K562 (cell line): ENCODE measurements at regions not wholly inside any gene's neighbourhood (a gene's known extent, or its start where the extent isn't known, plus 50 kb on each side); places are given as distances from the start of the nearest gene placed in this dataset.

ENCODE experiments used
- ATAC-seq: fragments of 200-7000 bp; cut with Tn5 transposase; 3 replicates; pipeline ENCODE4 v1.9.1; 2020; ENCODE audit warnings: moderate library complexity
- BruUV-seq: library from RNA; stranded (reverse); fragments of 400-500 nt; replicated peaks from 2 replicates; lab custom pipeline; 2021; lab: Mats Ljungman, UMichigan
- CTCF ChIA-PET: fragments of 300-600 bp; formaldehyde crosslinking; extraction: SDS; loops from one replicate; lab custom pipeline; 2021; ENCODE audit warnings: low intra/inter-chr PET ratio; lab: Yijun Ruan, JAX
- POLR2A ChIA-PET: fragments of 300-600, 350-650 bp; sonication (Branson Sonifier 250); formaldehyde crosslinking; extraction: SDS; loops from one replicate; lab custom pipeline; 2021; ENCODE audit warnings: antibody characterized with exemption, inconsistent platforms; lab: Yijun Ruan, JAX
- DNase-seq, 4 experiments: peaks; one replicate each; pipeline versions ENCODE4 v3.0.0 to v3.0.0-alpha.2; 2011 to 2018; ENCODE audit warnings: low spot score in 3 of 4, mixed read lengths in 3 of 4; ENCODE audit errors: extremely low read depth in 1 of 4
- FAIRE-seq: peaks from 2 replicates; lab custom pipeline; 2011; peaks lifted over from hg19 to GRCh38; lab: Jason Lieb, UNC
- H2AFZ ChIP-seq: 2 replicates; pipeline ENCODE4 v1.6.0; 2011; ENCODE audit warnings: low read depth, low read length, control low read depth, inconsistent platforms
- H3K27ac ChIP-seq: fragments of 200-600 bp; 3 replicates; pipeline ENCODE4 v1.8.0; 2011; ENCODE audit warnings: low read depth, mild to moderate bottlenecking, control low read depth, inconsistent platforms, low read length, moderate library complexity, mixed read lengths; ENCODE audit errors: extremely low read depth
- H3K27me3 ChIP-seq, 2 experiments: fragments of 300-600 bp in 1 of 2; 2 replicates in 1 of 2; 3 replicates in 1 of 2; pipeline versions ENCODE4 v1.6.0 to v1.8.0; 2011; ENCODE audit warnings: inconsistent platforms in 2 of 2, low read length in 2 of 2, mild to moderate bottlenecking in 1 of 2, mixed read lengths in 1 of 2, moderate library complexity in 1 of 2; ENCODE audit not compliant: control insufficient read depth in 2 of 2, insufficient read depth in 2 of 2
- H3K36me3 ChIP-seq: fragments of 300-600 bp; 3 replicates; pipeline ENCODE4 v1.8.0; 2011; ENCODE audit warnings: mild to moderate bottlenecking, low read length, inconsistent platforms; ENCODE audit not compliant: control insufficient read depth, insufficient read depth
- H3K4me1 ChIP-seq, 2 experiments: fragments of 200-600 bp in 1 of 2; replicated peaks in 1 of 2; 2 replicates in 1 of 2; 3 replicates in 1 of 2; pipeline versions ENCODE4 v1.5.1 to v1.8.0; 2011; ENCODE audit warnings: inconsistent platforms in 2 of 2, low read length in 2 of 2, mild to moderate bottlenecking in 1 of 2, mixed read lengths in 1 of 2, moderate library complexity in 1 of 2; ENCODE audit not compliant: control insufficient read depth in 2 of 2, insufficient read depth in 2 of 2
- H3K4me2 ChIP-seq: 2 replicates; pipeline ENCODE4 v1.6.1; 2011; ENCODE audit warnings: low read length, control low read depth, inconsistent platforms, mixed read lengths; ENCODE audit not compliant: insufficient read depth
- H3K4me3 ChIP-seq: fragments of 200-600 bp; sonication (generic), shearing (Covaris generic); 2 replicates; pipeline ENCODE4 v1.5.1; 2016; ENCODE audit warnings: control low read depth, inconsistent platforms
- H3K79me2 ChIP-seq: fragments of 200-600 bp; 3 replicates; pipeline ENCODE4 v1.8.0; 2011; ENCODE audit warnings: low read length, inconsistent platforms; ENCODE audit not compliant: control insufficient read depth, insufficient read depth
- H3K9ac ChIP-seq, 2 experiments: 2 replicates each; pipeline versions ENCODE4 v1.6.0 to v1.6.1; 2011; ENCODE audit warnings: low read depth in 2 of 2, low read length in 2 of 2, control low read depth in 1 of 2, inconsistent platforms in 1 of 2, mild to moderate bottlenecking in 1 of 2, mixed read lengths in 1 of 2; ENCODE audit not compliant: insufficient read depth in 1 of 2
- H3K9me1 ChIP-seq: one replicate; pipeline ENCODE4 v1.6.0; 2011; ENCODE audit warnings: inconsistent platforms, mild to moderate bottlenecking, low read length, moderate library complexity; ENCODE audit not compliant: control insufficient read depth, insufficient read depth
- H3K9me3 ChIP-seq: replicated peaks from 2 replicates; pipeline ENCODE4 v1.5.1; 2011; ENCODE audit warnings: low read depth, low read length, inconsistent platforms; ENCODE audit not compliant: control insufficient read depth, insufficient read depth
- H4K20me1 ChIP-seq: replicated peaks from 2 replicates; pipeline ENCODE4 v1.6.1; 2011; ENCODE audit warnings: low read length, inconsistent platforms, mixed read lengths; ENCODE audit not compliant: control insufficient read depth, insufficient read depth
- ARID4B ChIP-seq: sonication (generic); formaldehyde crosslinking; IDR thresholded peaks from 2 replicates; pipeline ENCODE4 v1.8.0; 2022; ENCODE audit warnings: mild to moderate bottlenecking, missing genetic modification reagents
- CBX1 ChIP-seq: sonication (generic); IDR thresholded peaks from 2 replicates; pipeline ENCODE4 v1.6.1; 2016; ENCODE audit warnings: antibody characterized with exemption, low read depth, mild to moderate bottlenecking
- CBX3 ChIP-seq, 2 experiments: IDR thresholded peaks; 1 replicate in 1 of 2; 2 replicates in 1 of 2; pipeline ENCODE4 v1.6.1; 2012; ENCODE audit warnings: inconsistent platforms in 2 of 2, low read length in 2 of 2, borderline replicate concordance in 1 of 2, control low read depth in 1 of 2
- HDAC1 ChIP-seq, 2 experiments: fragments of 450-650 bp; IDR thresholded peaks; 2 replicates each; pipeline ENCODE4 v1.6.1; 2016 to 2017; ENCODE audit warnings: inconsistent platforms in 1 of 2, mild to moderate bottlenecking in 1 of 2, moderate library complexity in 1 of 2
- TRIM24 ChIP-seq, 2 experiments: fragments of 450-650 bp; IDR thresholded peaks; 2 replicates each; pipeline ENCODE4 v1.6.1; 2016
- TRIM28 ChIP-seq: fragments of 450-650 bp; IDR thresholded peaks from 2 replicates; pipeline ENCODE4 v1.6.1; 2017
- ZC3H8 ChIP-seq: fragments of 450-650 bp; IDR thresholded peaks from 2 replicates; pipeline ENCODE4 v1.6.1; 2017
- ZNF174 ChIP-seq: fragments of 250-450 bp; sonication (Bioruptor Pico); IDR thresholded peaks from 2 replicates; pipeline ENCODE4 v1.4.0; 2020; ENCODE audit warnings: mild to moderate bottlenecking
- ZNF316 ChIP-seq: fragments of 450-650 bp; IDR thresholded peaks from 2 replicates; pipeline ENCODE4 v1.6.1; 2016
- WGBS: fragments of 100-300 bp; shearing (Covaris generic); methylation state at CpG from one replicate; pipeline ENCODE4 v1.1.6; 2016; ENCODE audit warnings: low coverage, mixed read lengths; ENCODE audit not compliant: insufficient coverage; ENCODE audit errors: missing lambda C conversion rate; 5-methylcytosine and 5-hydroxymethylcytosine counted together
- in situ Hi-C: fragments of 300-500 bp; cut with MboI; formaldehyde crosslinking; loops from 4 replicates; pipeline ENCODE4 v1.15.0; 2018; ENCODE audit warnings: inconsistent platforms, mixed read lengths
- intact Hi-C: fragments of 100-400 bp; cut with micrococcal nuclease; formaldehyde crosslinking; loops from 2 replicates; pipeline ENCODE4 v1.14.2; 2022
- TF ChIP-seq, protein P1 (sequence below), 2 experiments: IDR thresholded peaks; 2 replicates each; pipeline ENCODE4 v1.6.1; 2011; ENCODE audit warnings: borderline replicate concordance in 1 of 2, control low read depth in 1 of 2, low read depth in 1 of 2, low read length in 1 of 2, mild to moderate bottlenecking in 1 of 2, mixed read lengths in 1 of 2, moderate library complexity in 1 of 2; ENCODE audit not compliant: insufficient read depth in 1 of 2, insufficient read length in 1 of 2, poor library complexity in 1 of 2, severe bottlenecking in 1 of 2; ENCODE audit errors: extremely low read depth in 1 of 2

DNA sequence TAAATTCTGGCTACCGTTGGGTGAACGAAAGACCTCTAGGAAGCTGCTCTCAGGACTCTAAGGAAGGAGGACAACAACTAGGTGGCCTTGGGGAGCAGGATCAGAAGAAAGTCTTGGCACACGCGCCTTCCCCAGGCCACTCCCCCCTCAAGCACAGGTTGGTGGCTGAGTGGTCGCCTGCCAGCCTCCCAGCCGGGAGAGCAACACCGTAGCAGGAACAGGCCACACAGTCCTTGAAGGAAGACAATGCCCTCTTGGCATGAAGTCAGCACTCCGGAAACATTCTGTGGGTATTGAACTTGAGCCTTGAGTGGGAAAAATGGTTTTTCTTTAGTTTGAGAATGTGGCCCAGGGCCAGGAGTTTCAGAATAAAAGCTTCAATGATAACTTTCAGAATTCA is 87.4 kb upstream of the AGAP1 start (continued):
- no peak for TF ChIP-seq ARID4B (CRISPR knock-in tag)
- TF ChIP-seq, all 486 proteins: peak for 0

DNA sequence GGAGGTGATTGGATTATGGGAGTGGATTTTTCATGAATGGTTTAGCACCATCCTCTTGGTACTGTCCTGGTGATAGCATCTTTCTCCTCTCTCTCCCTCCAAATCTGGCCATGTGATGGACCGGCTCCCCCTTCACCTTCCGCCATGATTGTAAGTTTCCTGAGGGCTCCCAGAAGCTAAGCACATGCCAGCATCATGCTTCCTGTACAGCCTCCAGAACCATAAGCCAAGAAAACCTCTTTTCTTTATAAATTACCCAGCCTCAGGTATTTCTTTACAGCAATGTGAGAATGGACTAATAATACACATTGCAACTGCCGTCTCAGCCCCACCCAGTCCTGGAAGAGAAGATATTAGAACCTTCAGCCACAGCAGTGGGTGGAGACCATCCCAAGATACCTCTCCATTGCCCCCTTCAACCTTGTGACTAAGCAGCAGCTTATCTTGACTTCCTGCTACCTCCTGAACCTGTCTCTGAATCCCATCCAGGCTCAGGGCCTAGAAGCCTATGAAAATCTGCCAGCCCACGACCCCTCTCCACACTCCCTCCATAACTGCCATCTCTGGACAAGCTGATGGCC is 81.8 kb upstream of the AGAP1 start:
- Histone ChIP-seq H3K27me3 (no peaks in the 10 kb centered on the region), H3K4me1 (peaks cover 2 to 3% of the 10 kb centered on the region in 2 experiments; a peak in 3 of 5 replicates), H3K4me2 (no peak overlapping the region), H4K20me1 (no peaks in the 10 kb centered on the region), H2AFZ (0 out of 2 replicates have a peak overlapping the region, but pooled peaks have one; percentile 24), H3K9me3 (peaks cover 2% of the 10 kb centered on the region), H3K36me3 (no peaks in the 10 kb centered on the region), H3K79me2 (no peaks in the 10 kb centered on the region)
- ATAC-seq (no peak), DNase-seq (peak in 2 of 4 experiments; percentile 24 to 49)
- 47% methylated on average over 4 of the region's 4 CpGs for WGBS
- no peak for TF ChIP-seq ZNF174 (CRISPR knock-in tag)
- TF ChIP-seq, protein P1, sequence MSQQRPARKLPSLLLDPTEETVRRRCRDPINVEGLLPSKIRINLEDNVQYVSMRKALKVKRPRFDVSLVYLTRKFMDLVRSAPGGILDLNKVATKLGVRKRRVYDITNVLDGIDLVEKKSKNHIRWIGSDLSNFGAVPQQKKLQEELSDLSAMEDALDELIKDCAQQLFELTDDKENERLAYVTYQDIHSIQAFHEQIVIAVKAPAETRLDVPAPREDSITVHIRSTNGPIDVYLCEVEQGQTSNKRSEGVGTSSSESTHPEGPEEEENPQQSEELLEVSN (IDR thresholded peaks at IDR 0.05; ENCODE audit: borderline replicate concordance in 1 of 2, extremely low read depth in 1 of 2, insufficient read depth in 1 of 2, insufficient read length in 1 of 2, low read depth in 1 of 2, low read length in 1 of 2, poor library complexity in 1 of 2, severe bottlenecking in 1 of 2), result peak in 1 of 2 experiments; percentile 18
- TF ChIP-seq ZC3H8, result no peak
- no peak for TF ChIP-seq HDAC1 (IDR thresholded peaks at IDR 0.05)
- 0 out of 4 replicates have a peak, but pooled peaks of 1 of the 2 experiments have one; percentile 20 for TF ChIP-seq TRIM24 (IDR thresholded peaks at IDR 0.05)
- no peak for TF ChIP-seq CBX1
- TF ChIP-seq CBX3 (IDR thresholded peaks at IDR 0.05; ENCODE audit: borderline replicate concordance in 1 of 2, low read length in 2 of 2), result peak in 1 of 2 experiments; percentile 37; a peak in 1 of 3 replicates
- TF ChIP-seq TRIM28, result 0 out of 2 replicates have a peak, but pooled peaks have one; percentile 57
- TF ChIP-seq ZNF316, result peak; percentile 67
- TF ChIP-seq, all 486 proteins: peak for 5
- CTCF ChIA-PET, result no interaction called here
- no TSS peak for BruUV-seq
- in situ Hi-C loops (no loop called here), intact Hi-C loops (no loop called here)
- Histone ChIP-seq H3K4me3 (no peak overlapping the region), H3K9ac (no peak overlapping the region), H3K9me1 (no peaks in the 10 kb centered on the region), H3K27ac (no peak overlapping the region)
- FAIRE-seq, result no peak
- POLR2A ChIA-PET, result interaction anchor here (0.7 kb wide), 1 partner anchor 10 kb away, joined by 4 read pairs; no protein-coding TSS in a partner anchor
